GM19438 (cell line): ENCODE measurements at regions not wholly inside any gene's neighbourhood (a gene's known extent, or its start where the extent isn't known, plus 50 kb on each side); places are given as distances from the start of the nearest gene placed in this dataset.
"Not testable (repeated sequence)": the region's sequence is repeated elsewhere in the genome, so short reads cannot be mapped to it uniquely, and the experiment has no call there.

Experiments used
- ATAC-seq: cut with Tn5 transposase; IDR thresholded peaks from one replicate; pipeline ENCODE4 v1.9.1; 2021; ENCODE audit warnings: low read depth; ENCODE audit not compliant: unreplicated experiment

GRCh38 chr4:116064331-116064730 is 950.9 kb upstream of the NDST4 start:
- ATAC-seq: no peak

- no peak for ATAC-seq
Measured at GRCh38 chr4:116059361-116059760, 945.9 kb upstream of the NDST4 start.

- no peak for ATAC-seq
Measured at GRCh38 chr4:116058129-116058528, 944.7 kb upstream of the NDST4 start.

- no peak for ATAC-seq
Measured at GRCh38 chr4:116055857-116056827, 942.7 kb upstream of the NDST4 start.

GRCh38 chr4:116027311-116027710 is 913.9 kb upstream of the NDST4 start:
- ATAC-seq: no peak

GRCh38 chr4:116024954-116025708 is 911.7 kb upstream of the NDST4 start:
- ATAC-seq: no peak

GRCh38 chr4:116023049-116023448 is 909.6 kb upstream of the NDST4 start:
- ATAC-seq: no peak

GRCh38 chr4:116020141-116020722 is 906.8 kb upstream of the NDST4 start:
- no peak for ATAC-seq

- ATAC-seq: no peak
Measured at GRCh38 chr4:116018831-116019230, 905.4 kb upstream of the NDST4 start.

- ATAC-seq: no peak
Measured at GRCh38 chr4:116016201-116016600, 902.8 kb upstream of the NDST4 start.

GRCh38 chr4:116015549-116015948 is 902.1 kb upstream of the NDST4 start:
- no peak for ATAC-seq

GRCh38 chr4:116015062-116015461 is 901.6 kb upstream of the NDST4 start:
- no peak for ATAC-seq

GRCh38 chr4:116010923-116011322 is 897.5 kb upstream of the NDST4 start:
- no peak for ATAC-seq

- no peak for ATAC-seq
Measured at GRCh38 chr4:116005806-116006088, 892.3 kb upstream of the NDST4 start.

- ATAC-seq: no peak
Measured at GRCh38 chr4:116005037-116005805, 891.8 kb upstream of the NDST4 start.

GRCh38 chr4:116001291-116001690 is 887.9 kb upstream of the NDST4 start:
- no peak for ATAC-seq

- ATAC-seq: no peak
Measured at GRCh38 chr4:115986573-115986972, 873.2 kb upstream of the NDST4 start.

GRCh38 chr4:115975421-115976001 is 862.1 kb upstream of the NDST4 start:
- ATAC-seq: not testable (repeated sequence)

GRCh38 chr4:115973768-115974167 is 860.3 kb upstream of the NDST4 start:
- ATAC-seq: no peak

GRCh38 chr4:115972967-115973366 is 859.5 kb upstream of the NDST4 start:
- ATAC-seq: no peak
